Fibroblast of lung (primary cell): ENCODE measurements at regions not wholly inside any gene's neighbourhood (a gene's known extent, or its start where the extent isn't known, plus 50 kb on each side); places are given as distances from the start of the nearest gene placed in this dataset.

ENCODE experiments used
- DNase-seq, 2 donors: peaks; one replicate each; pipeline versions ENCODE4 v3.0.0 to v3.0.0-alpha.2; 2010; ENCODE audit warnings: low read depth in 2 of 2
- H2AFZ ChIP-seq: 2 replicates; pipeline ENCODE4 v1.5.1; 2012; ENCODE audit warnings: low read length, control low read depth, inconsistent platforms
- H3K27ac ChIP-seq: 2 replicates; pipeline ENCODE4 v1.5.1; 2011; ENCODE audit warnings: low read length, control low read depth; ENCODE audit not compliant: insufficient read depth
- H3K27me3 ChIP-seq: 2 replicates; pipeline ENCODE4 v1.5.1; 2011; ENCODE audit warnings: mild to moderate bottlenecking, low read length; ENCODE audit not compliant: control insufficient read depth, insufficient read depth
- H3K36me3 ChIP-seq: 2 replicates; pipeline ENCODE4 v1.5.1; 2011; ENCODE audit warnings: low read length; ENCODE audit not compliant: control insufficient read depth, insufficient read depth
- H3K4me1 ChIP-seq: 2 replicates; pipeline ENCODE4 v1.5.1; 2011; ENCODE audit warnings: low read length; ENCODE audit not compliant: control insufficient read depth, insufficient read depth; ENCODE audit errors: extremely low read depth
- H3K4me2 ChIP-seq: 2 replicates; pipeline ENCODE4 v1.5.1; 2011; ENCODE audit warnings: low read length, control low read depth; ENCODE audit not compliant: insufficient read depth; ENCODE audit errors: extremely low read depth
- H3K4me3 ChIP-seq, 4 experiments: fragments of 200-600 bp in 1 of 4; sonication (generic) in 1 of 4; replicated peaks in 1 of 4; 2 replicates each; pipeline ENCODE4 v1.5.1; 2011 to 2016; ENCODE audit warnings: low read length in 4 of 4, low read depth in 3 of 4, mild to moderate bottlenecking in 3 of 4, control low read depth in 2 of 4, inconsistent platforms in 1 of 4, mixed read lengths in 1 of 4; ENCODE audit not compliant: insufficient read depth in 1 of 4; ENCODE audit errors: control extremely low read depth in 1 of 4
- H3K79me2 ChIP-seq: 2 replicates; pipeline ENCODE4 v1.5.1; 2012; ENCODE audit warnings: mild to moderate bottlenecking, low read length, inconsistent platforms; ENCODE audit not compliant: control insufficient read depth, insufficient read depth
- H3K9ac ChIP-seq: 2 replicates; pipeline ENCODE4 v1.5.1; 2011; ENCODE audit warnings: mild to moderate bottlenecking, low read length, control low read depth; ENCODE audit not compliant: insufficient read depth
- H3K9me3 ChIP-seq: 2 replicates; pipeline ENCODE4 v1.5.1; 2012; ENCODE audit warnings: low read depth, low read length; ENCODE audit not compliant: control insufficient read depth, insufficient read depth
- H4K20me1 ChIP-seq: 2 replicates; pipeline ENCODE4 v1.5.1; 2011; ENCODE audit warnings: low read length; ENCODE audit not compliant: control insufficient read depth, insufficient read depth; ENCODE audit errors: extremely low read depth
- CTCF ChIP-seq, 2 donors: IDR thresholded peaks in 1 of 2; conservative IDR thresholded peaks in 1 of 2; 1 replicate in 1 of 2; 2 replicates in 1 of 2; pipeline ENCODE4 v1.5.1; 2011 to 2012; ENCODE audit warnings: low read length in 2 of 2, control low read depth in 1 of 2, inconsistent platforms in 1 of 2, low read depth in 1 of 2, mild to moderate bottlenecking in 1 of 2
- EZH2 ChIP-seq: IDR thresholded peaks from 2 replicates; pipeline ENCODE4 v1.5.1; 2012; ENCODE audit warnings: low read length, control low read depth, mild to moderate bottlenecking; ENCODE audit errors: missing control alignments

GRCh38 chr9:3648722-3649246 lies 123.0 kb upstream of the RFX3 start:
- H3K4me1 ChIP-seq, result no peaks in the 10 kb centered on the region
- no peak overlapping the region for H2AFZ ChIP-seq
- H3K9ac ChIP-seq, result no peak overlapping the region

GRCh38 chr9:3648266-3648665 lies 122.5 kb upstream of the RFX3 start:
- DNase-seq, result no peak
- Histone ChIP-seq H3K36me3 (no peaks in the 10 kb centered on the region), H3K4me1 (no peaks in the 10 kb centered on the region), H4K20me1 (no peaks in the 10 kb centered on the region), H3K27ac (no peak overlapping the region), H3K79me2 (no peaks in the 10 kb centered on the region), H3K4me2 (no peak overlapping the region), H3K27me3 (no peaks in the 10 kb centered on the region), H2AFZ (no peak overlapping the region), H3K9ac (no peak overlapping the region), H3K9me3 (no peaks in the 10 kb centered on the region), H3K4me3 (no peak overlapping the region)
- TF ChIP-seq CTCF (conservative IDR thresholded peaks at IDR 0.05 in 1 of 2, IDR thresholded peaks at IDR 0.05 in 1 of 2; ENCODE audit: low read depth in 1 of 2, low read length in 2 of 2), result no peak
- TF ChIP-seq EZH2, result no peak

More at GRCh38 chr9:3648722-3649246, 123.0 kb upstream of the RFX3 start:
- H3K27me3 ChIP-seq, result no peaks in the 10 kb centered on the region
- H3K36me3 ChIP-seq, result no peaks in the 10 kb centered on the region
- no peaks in the 10 kb centered on the region for H4K20me1 ChIP-seq
- no peak overlapping the region for H3K27ac ChIP-seq
- H3K9me3 ChIP-seq, result no peaks in the 10 kb centered on the region
- no peak for DNase-seq
- no peak for TF ChIP-seq CTCF (conservative IDR thresholded peaks at IDR 0.05 in 1 of 2, IDR thresholded peaks at IDR 0.05 in 1 of 2; ENCODE audit: low read depth in 1 of 2, low read length in 2 of 2)
- TF ChIP-seq EZH2, result no peak
- H3K79me2 ChIP-seq, result no peaks in the 10 kb centered on the region
- no peak overlapping the region for H3K4me3 ChIP-seq
- no peak overlapping the region for H3K4me2 ChIP-seq

- no peak overlapping the region for H3K27ac ChIP-seq
- no peaks in the 10 kb centered on the region for H3K27me3 ChIP-seq
- H3K4me3 ChIP-seq, result no peak overlapping the region
- H2AFZ ChIP-seq, result no peak overlapping the region
- H4K20me1 ChIP-seq, result no peaks in the 10 kb centered on the region
- H3K9ac ChIP-seq, result no peak overlapping the region
- DNase-seq, result no peak
- H3K4me1 ChIP-seq, result no peaks in the 10 kb centered on the region
- H3K36me3 ChIP-seq, result no peaks in the 10 kb centered on the region
- H3K79me2 ChIP-seq, result no peaks in the 10 kb centered on the region
- H3K9me3 ChIP-seq, result no peaks in the 10 kb centered on the region
- H3K4me2 ChIP-seq, result no peak overlapping the region
- TF ChIP-seq EZH2, result no peak
- no peak for TF ChIP-seq CTCF (conservative IDR thresholded peaks at IDR 0.05 in 1 of 2, IDR thresholded peaks at IDR 0.05 in 1 of 2; ENCODE audit: low read depth in 1 of 2, low read length in 2 of 2)
Measured at GRCh38 chr9:3647652-3648051, 121.9 kb upstream of the RFX3 start.
